Loucy (cell line): ENCODE measurements at regions not wholly inside any gene's neighbourhood (a gene's known extent, or its start where the extent isn't known, plus 50 kb on each side); places are given as distances from the start of the nearest gene placed in this dataset.

Experiments used
- H2AFZ ChIP-seq: fragments of 200-600 bp; sonication (generic); 2 replicates; pipeline ENCODE4 v1.6.0; 2016; ENCODE audit warnings: antibody characterized with exemption, mild to moderate bottlenecking, low read length, moderate library complexity
- H3F3A ChIP-seq: fragments of 200-600 bp; 2 replicates; pipeline ENCODE4 v1.6.0; 2016; ENCODE audit warnings: antibody characterized with exemption, low read depth, mild to moderate bottlenecking
- H3K27me3 ChIP-seq: fragments of 200-600 bp; sonication (generic); 2 replicates; pipeline ENCODE4 v1.6.1; 2014; ENCODE audit warnings: low read length, mild to moderate bottlenecking; ENCODE audit not compliant: insufficient read depth, poor library complexity, severe bottlenecking
- H3K36me3 ChIP-seq: fragments of 200-600 bp; sonication (generic); 2 replicates; pipeline ENCODE4 v1.6.1; 2016; ENCODE audit warnings: low read length; ENCODE audit not compliant: insufficient read depth
- H3K4me1 ChIP-seq: fragments of 200-600 bp; sonication (generic); 2 replicates; pipeline ENCODE4 v1.5.1; 2014; ENCODE audit warnings: low read length, mild to moderate bottlenecking; ENCODE audit not compliant: insufficient read depth, poor library complexity, severe bottlenecking
- H3K4me2 ChIP-seq: fragments of 200-600 bp; sonication (generic); 2 replicates; pipeline ENCODE4 v1.6.0; 2014; ENCODE audit warnings: antibody characterized with exemption, low read length, low read depth, mild to moderate bottlenecking; ENCODE audit not compliant: poor library complexity, severe bottlenecking
- H3K4me3 ChIP-seq: fragments of 200-600 bp; sonication (generic); 2 replicates; pipeline ENCODE4 v1.5.1; 2014; ENCODE audit warnings: low read length, mild to moderate bottlenecking, mixed read lengths; ENCODE audit not compliant: poor library complexity, severe bottlenecking
- H3K79me2 ChIP-seq: fragments of 200-600 bp; sonication (generic); 2 replicates; pipeline ENCODE4 v1.6.1; 2014; ENCODE audit warnings: low read length; ENCODE audit not compliant: insufficient read depth
- H3K9ac ChIP-seq: fragments of 200-600 bp; sonication (generic); 2 replicates; pipeline ENCODE4 v1.6.0; 2014; ENCODE audit warnings: mild to moderate bottlenecking, low read depth, low read length, moderate library complexity; ENCODE audit not compliant: poor library complexity, severe bottlenecking
- H3K9me2 ChIP-seq: fragments of 200-600 bp; sonication (generic); replicated peaks from 2 replicates; pipeline ENCODE4 v1.6.1; 2016; ENCODE audit warnings: low read depth, low read length, mixed read lengths
- H3K9me3 ChIP-seq: fragments of 200-600 bp; sonication (generic); 2 replicates; pipeline ENCODE4 v1.6.1; 2014; ENCODE audit warnings: mild to moderate bottlenecking, antibody characterized with exemption, low read length, low read depth; ENCODE audit not compliant: insufficient read depth
- H4K20me1 ChIP-seq: fragments of 200-600 bp; sonication (generic); 2 replicates; pipeline ENCODE4 v1.6.0; 2014; ENCODE audit warnings: antibody characterized with exemption, low read length, mild to moderate bottlenecking; ENCODE audit not compliant: insufficient read depth, poor library complexity, severe bottlenecking
- CTCF ChIP-seq: fragments of 200-600 bp; sonication (generic); conservative IDR thresholded peaks from 2 replicates; pipeline ENCODE4 v1.5.1; 2014; ENCODE audit warnings: mild to moderate bottlenecking, antibody characterized with exemption, low read length
- EZH2phosphoT487 ChIP-seq: fragments of 200-600 bp; IDR thresholded peaks from 2 replicates; pipeline ENCODE4 v1.6.1; 2018; ENCODE audit warnings: antibody characterized with exemption, mild to moderate bottlenecking, moderate library complexity, borderline replicate concordance

GRCh38 chr2:2656115-2657011, 325.3 kb upstream of the MYT1L start:
- Histone ChIP-seq H3K4me1 (no peaks in the 10 kb centered on the region), H3K79me2 (no peaks in the 10 kb centered on the region), H3K4me2 (no peak overlapping the region), H2AFZ (no peak overlapping the region), H3K4me3 (no peak overlapping the region), H3K9ac (no peak overlapping the region), H3F3A (no peaks in the 10 kb centered on the region), H3K9me3 (no peaks in the 10 kb centered on the region; the same call in 1 of the 2 replicates), H3K27me3 (no peaks in the 10 kb centered on the region), H3K9me2 (no peaks in the 10 kb centered on the region), H4K20me1 (no peaks in the 10 kb centered on the region), H3K36me3 (no peaks in the 10 kb centered on the region)
- TF ChIP-seq CTCF = no peak
- no peak for TF ChIP-seq EZH2phosphoT487

GRCh38 chr2:2655453-2656114, 324.5 kb upstream of the MYT1L start:
- Histone ChIP-seq H3K79me2 (no peaks in the 10 kb centered on the region), H3K9ac (no peak overlapping the region), H3F3A (no peaks in the 10 kb centered on the region), H4K20me1 (no peaks in the 10 kb centered on the region), H3K36me3 (no peaks in the 10 kb centered on the region), H3K4me3 (no peak overlapping the region), H3K9me2 (no peaks in the 10 kb centered on the region), H3K4me2 (no peak overlapping the region), H3K9me3 (no peaks in the 10 kb centered on the region; the same call in 1 of the 2 replicates), H3K27me3 (no peaks in the 10 kb centered on the region), H2AFZ (no peak overlapping the region), H3K4me1 (peaks cover 3% of the 10 kb centered on the region)
- TF ChIP-seq CTCF (no peak), EZH2phosphoT487 (no peak)

GRCh38 chr2:2653231-2653630, 322.2 kb upstream of the MYT1L start:
- Histone ChIP-seq H2AFZ (no peak overlapping the region), H3K36me3 (no peaks in the 10 kb centered on the region), H3K4me1 (peaks cover 3% of the 10 kb centered on the region), H3K27me3 (no peaks in the 10 kb centered on the region), H3K9ac (no peak overlapping the region), H3K4me2 (no peak overlapping the region), H3F3A (no peaks in the 10 kb centered on the region), H4K20me1 (no peaks in the 10 kb centered on the region), H3K4me3 (no peak overlapping the region), H3K9me3 (no peaks in the 10 kb centered on the region; the same call in 1 of the 2 replicates), H3K9me2 (no peaks in the 10 kb centered on the region), H3K79me2 (no peaks in the 10 kb centered on the region)
- TF ChIP-seq EZH2phosphoT487 (no peak), CTCF (no peak)
